Common myeloid progenitor, CD34-positive (primary cell): ENCODE measurements at regions not wholly inside any gene's neighbourhood (a gene's known extent, or its start where the extent isn't known, plus 50 kb on each side); places are given as distances from the start of the nearest gene placed in this dataset.
"Not testable (repeated sequence)": the region's sequence is repeated elsewhere in the genome, so short reads cannot be mapped to it uniquely, and the experiment has no call there.

ENCODE experiments used
- CTCF ChIA-PET: fragments of 350-600 bp; sonication (Branson Sonifier 250); formaldehyde crosslinking; loops from one replicate; lab custom pipeline; 2021; ENCODE audit warnings: antibody characterized with exemption; lab: Charles Lee
- POLR2A ChIA-PET: fragments of 350-600 bp; sonication (Branson Sonifier 250); formaldehyde crosslinking; loops from one replicate; lab custom pipeline; 2021; ENCODE audit warnings: antibody characterized with exemption; lab: Charles Lee
- DNase-seq, 3 donors: peaks; one replicate each; pipeline versions ENCODE4 v3.0.0 to v3.0.0-alpha.2; 2013
- H3K27ac ChIP-seq, 2 experiments: 1 replicate in 1 of 2; 2 replicates in 1 of 2; pipeline ENCODE4 v1.7.0; 2013; ENCODE audit warnings: inconsistent platforms in 2 of 2, low read length in 2 of 2, mild to moderate bottlenecking in 2 of 2, low read depth in 1 of 2, moderate library complexity in 1 of 2; ENCODE audit not compliant: severe bottlenecking in 2 of 2, insufficient read depth in 1 of 2, poor library complexity in 1 of 2
- H3K27me3 ChIP-seq, 5 experiments: replicated peaks in 2 of 5; 1 replicate in 3 of 5; 2 replicates in 2 of 5; pipeline versions ENCODE4 v1.6.1 to v1.7.0; 2013; ENCODE audit warnings: low read length in 4 of 5, mild to moderate bottlenecking in 2 of 5, moderate library complexity in 2 of 5, inconsistent platforms in 1 of 5; ENCODE audit not compliant: insufficient read depth in 5 of 5, control insufficient read depth in 4 of 5
- H3K36me3 ChIP-seq, 4 experiments: 1 replicate in 2 of 4; 2 replicates in 2 of 4; pipeline versions ENCODE4 v1.6.1 to v1.7.0; 2013; ENCODE audit warnings: low read length in 3 of 4, control low read depth in 1 of 4, mild to moderate bottlenecking in 1 of 4; ENCODE audit not compliant: control insufficient read depth in 4 of 4, insufficient read depth in 4 of 4
- H3K4me1 ChIP-seq, 4 experiments: 1 replicate in 3 of 4; 2 replicates in 1 of 4; pipeline versions ENCODE4 v1.6.1 to v1.7.1; 2013; ENCODE audit warnings: low read length in 3 of 4, mild to moderate bottlenecking in 3 of 4, control low read depth in 1 of 4, inconsistent platforms in 1 of 4, moderate library complexity in 1 of 4; ENCODE audit not compliant: control insufficient read depth in 4 of 4, insufficient read depth in 4 of 4; ENCODE audit errors: control extremely low read depth in 1 of 4
- H3K4me3 ChIP-seq, 7 experiments: 1 replicate in 4 of 7; 2 replicates in 3 of 7; pipeline versions ENCODE4 v1.5.1 to v1.7.0; 2013; ENCODE audit warnings: mild to moderate bottlenecking in 7 of 7, low read length in 6 of 7, moderate library complexity in 6 of 7, inconsistent platforms in 2 of 7, low read depth in 2 of 7, control low read depth in 1 of 7; ENCODE audit not compliant: insufficient read depth in 4 of 7, control insufficient read depth in 1 of 7; ENCODE audit errors: extremely low read depth in 1 of 7
- H3K9me3 ChIP-seq, 5 experiments: 1 replicate in 4 of 5; 2 replicates in 1 of 5; pipeline versions ENCODE4 v1.6.1 to v1.7.1; 2013; ENCODE audit warnings: low read length in 4 of 5, mild to moderate bottlenecking in 2 of 5, inconsistent platforms in 1 of 5, low read depth in 1 of 5, moderate library complexity in 1 of 5; ENCODE audit not compliant: control insufficient read depth in 4 of 5, insufficient read depth in 2 of 5; ENCODE audit errors: control extremely low read depth in 1 of 5
- WGBS: methylation state at CpG from one replicate; pipeline ENCODE4 v1.1.5; 2013; ENCODE audit not compliant: insufficient coverage; 5-methylcytosine and 5-hydroxymethylcytosine counted together

DNA sequence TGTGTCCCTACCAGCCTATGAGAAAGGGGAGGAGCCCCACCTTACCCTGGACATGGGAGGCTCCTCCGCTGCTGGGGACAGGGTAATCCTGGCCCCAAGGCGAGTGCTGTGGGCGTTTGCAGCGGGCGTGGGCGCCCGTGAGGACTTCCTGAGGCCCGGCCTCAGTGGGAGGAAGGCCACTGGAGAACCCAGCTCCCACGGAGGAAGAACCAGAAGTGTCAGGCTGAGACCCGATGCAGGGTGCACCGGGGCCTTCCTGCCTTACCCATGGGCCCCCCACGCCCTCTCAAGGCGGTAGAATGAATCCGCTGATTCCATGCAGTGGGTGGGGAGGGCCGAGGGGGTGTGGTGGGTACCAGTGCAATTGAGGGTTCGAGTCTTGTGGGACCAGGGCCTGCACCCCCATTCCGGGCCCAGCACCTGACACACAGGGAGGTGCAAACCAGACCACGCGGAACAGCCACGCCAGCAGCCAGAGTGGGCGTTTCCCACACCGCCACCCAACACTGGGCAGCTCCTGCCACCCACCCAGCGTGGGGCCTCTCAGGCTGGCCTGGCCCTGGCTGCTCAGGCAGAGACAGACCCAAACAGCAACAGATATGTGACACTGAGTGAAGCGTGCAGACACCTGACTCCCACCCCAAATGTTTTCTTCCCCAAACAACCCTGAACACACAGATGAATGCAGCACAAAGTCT, 5405.6 kb upstream of the TPTE start:
- CTCF ChIA-PET: not testable (repeated sequence)

DNA sequence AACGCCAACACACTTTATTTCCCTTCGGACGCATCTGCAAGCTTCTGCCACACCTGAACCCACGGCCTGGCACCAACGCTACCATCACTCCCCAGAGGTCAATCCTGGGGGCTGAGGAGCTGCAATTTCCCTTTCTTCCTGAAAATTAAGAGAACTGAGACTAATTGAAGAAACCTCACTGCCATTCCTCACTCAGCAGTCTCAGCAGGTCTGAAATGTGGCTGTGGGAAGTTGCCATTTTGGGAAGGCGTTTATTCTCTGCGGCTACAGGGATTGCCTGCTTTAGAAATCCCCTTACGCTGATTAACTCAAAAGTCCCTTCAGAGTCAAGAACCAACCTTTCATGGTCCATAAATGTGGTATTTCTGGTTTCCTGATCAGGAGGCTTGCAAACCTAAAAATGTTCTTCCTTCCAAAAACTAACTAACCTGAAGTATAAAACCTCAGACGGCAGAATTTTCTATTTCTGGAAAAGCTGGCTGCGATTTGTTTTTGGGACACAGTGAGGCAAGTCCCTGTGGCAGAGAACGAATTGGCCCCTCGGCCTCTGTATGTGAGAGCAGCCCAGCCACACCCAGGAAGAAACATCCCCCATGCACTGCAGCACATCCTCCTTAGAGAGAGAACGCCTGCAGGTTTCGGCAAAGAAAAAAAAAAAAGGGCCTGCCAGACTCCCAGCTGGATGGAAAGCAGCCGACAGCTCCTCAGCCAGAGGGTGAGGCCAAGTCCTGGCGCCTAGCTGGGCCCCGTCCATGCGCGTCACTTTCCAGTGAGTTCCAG, 5404.8 kb upstream of the TPTE start:
- H3K36me3 ChIP-seq, POLR2A ChIA-PET, H3K27me3 ChIP-seq, H3K4me1 ChIP-seq, DNase-seq, H3K9me3 ChIP-seq, H3K27ac ChIP-seq, CTCF ChIA-PET, H3K4me3 ChIP-seq: not testable (repeated sequence)
- no CpG with 5 or more reads among the region's 19 CpGs for WGBS

More for the DNA sequence above, 5405.6 kb upstream of the TPTE start:
- POLR2A ChIA-PET, DNase-seq, H3K4me1 ChIP-seq, H3K36me3 ChIP-seq, H3K9me3 ChIP-seq, H3K27ac ChIP-seq, H3K4me3 ChIP-seq, H3K27me3 ChIP-seq: not testable (repeated sequence)
- 55% methylated on average over 6 of the region's 24 CpGs for WGBS

GRCh38 chr21:5117135-5117534, 5404.2 kb upstream of the TPTE start:
- POLR2A ChIA-PET, H3K27ac ChIP-seq, DNase-seq, CTCF ChIA-PET, H3K27me3 ChIP-seq, H3K4me3 ChIP-seq, H3K36me3 ChIP-seq, H3K4me1 ChIP-seq, H3K9me3 ChIP-seq: not testable (repeated sequence)
- no CpG with 5 or more reads among the region's 15 CpGs for WGBS

- H3K4me3 ChIP-seq, CTCF ChIA-PET, H3K9me3 ChIP-seq, POLR2A ChIA-PET, H3K27me3 ChIP-seq, H3K27ac ChIP-seq, H3K36me3 ChIP-seq, H3K4me1 ChIP-seq: not testable (repeated sequence)
- peak in 2 of 3 donors; percentile 10 to 19 for DNase-seq
- WGBS: no CpG with 5 or more reads among the region's 17 CpGs
Measured at GRCh38 chr21:5117666-5118295, 5403.6 kb upstream of the TPTE start.

DNA sequence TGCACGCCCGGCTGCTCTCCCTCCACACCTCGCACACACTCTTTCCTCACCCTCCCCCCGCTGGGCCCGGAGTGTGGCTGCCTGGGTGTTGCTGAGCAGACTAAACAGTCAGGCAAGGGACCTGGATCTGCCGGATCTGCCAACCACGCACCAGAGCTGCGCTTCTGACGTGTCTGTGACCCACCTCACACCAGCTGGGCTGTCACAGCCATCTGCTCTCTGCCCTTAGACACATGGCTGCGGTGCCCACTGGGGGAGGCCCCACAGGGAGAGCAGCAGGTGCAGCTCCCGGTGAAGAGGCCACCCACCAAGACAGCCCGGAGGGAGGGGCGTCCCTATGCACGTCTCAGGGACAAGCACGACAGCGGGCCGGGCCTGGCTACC, 5403.1 kb upstream of the TPTE start:
- H3K36me3 ChIP-seq, H3K27me3 ChIP-seq, H3K4me1 ChIP-seq, POLR2A ChIA-PET, DNase-seq, H3K9me3 ChIP-seq, H3K27ac ChIP-seq, H3K4me3 ChIP-seq, CTCF ChIA-PET: not testable (repeated sequence)
- no CpG with 5 or more reads among the region's 17 CpGs for WGBS

GRCh38 chr21:5119179-5119578, 5402.2 kb upstream of the TPTE start:
- WGBS: no CpG with 5 or more reads among the region's 8 CpGs
- H3K27ac ChIP-seq, CTCF ChIA-PET: not testable (repeated sequence)

GRCh38 chr21:5121399-5121798, 5400.0 kb upstream of the TPTE start:
- H3K4me1 ChIP-seq, H3K27ac ChIP-seq, CTCF ChIA-PET, H3K4me3 ChIP-seq, H3K36me3 ChIP-seq, H3K9me3 ChIP-seq, POLR2A ChIA-PET, H3K27me3 ChIP-seq: not testable (repeated sequence)
- peak in 1 of 3 donors; percentile 0 for DNase-seq
- no CpG with 5 or more reads among the region's 14 CpGs for WGBS

More at GRCh38 chr21:5119179-5119578, 5402.2 kb upstream of the TPTE start:
- DNase-seq, POLR2A ChIA-PET, H3K4me3 ChIP-seq, H3K36me3 ChIP-seq, H3K27me3 ChIP-seq, H3K4me1 ChIP-seq, H3K9me3 ChIP-seq: not testable (repeated sequence)
